ENCODE measurements at regions not wholly inside any gene's neighbourhood (a gene's known extent, or its start where the extent isn't known, plus 50 kb on each side); places are given as distances from the start of the nearest gene placed in this dataset.
A peak's percentile ranks its signal among the peaks of the same experiment; 100 is the strongest.
"Not testable (repeated sequence)": the region's sequence is repeated elsewhere in the genome, so short reads cannot be mapped to it uniquely, and the experiment has no call there.

DNA sequence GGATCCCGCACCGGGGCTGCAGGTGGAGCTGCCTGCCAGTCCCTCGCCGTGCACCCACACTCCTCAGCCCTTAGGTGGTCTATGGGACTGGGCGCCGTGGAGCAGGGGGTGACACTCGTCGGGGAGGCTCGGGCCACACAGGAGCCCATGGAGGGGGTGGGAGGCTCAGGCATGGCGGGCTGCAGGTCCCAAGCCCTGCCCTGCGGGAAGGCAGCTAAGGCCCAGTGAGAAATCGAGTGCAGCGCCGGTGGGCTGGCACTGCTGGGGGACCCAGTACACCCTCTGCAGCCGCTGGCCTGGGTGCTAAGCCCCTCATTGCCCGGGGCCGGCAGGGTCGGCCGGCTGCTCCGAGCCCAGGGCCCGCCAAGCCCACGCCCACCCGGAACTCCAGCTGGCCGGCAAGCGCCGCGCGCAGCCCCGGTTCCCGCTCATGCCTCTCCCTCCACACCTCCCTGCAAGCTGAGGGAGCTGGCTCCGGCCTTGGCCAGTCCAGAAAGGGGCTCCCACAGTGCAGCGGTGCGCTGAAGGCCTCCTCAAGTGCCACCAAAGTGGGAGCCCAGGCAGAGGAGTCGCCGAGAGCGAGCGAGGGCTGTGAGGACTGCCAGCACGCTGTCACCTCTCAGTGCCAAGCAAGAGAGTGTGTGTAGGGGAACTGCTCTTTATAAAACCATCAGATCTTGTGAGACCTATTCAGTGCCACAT, 845.1 kb downstream of the CDH18 start:
- DNase-seq, result not testable (repeated sequence)

- DNase-seq, result no peak
Observed at GRCh38 chr5:19143935-19144334, 844.1 kb downstream of the CDH18 start.

GRCh38 chr5:19169426-19169825, 818.6 kb downstream of the CDH18 start:
- no peak for DNase-seq

DNA sequence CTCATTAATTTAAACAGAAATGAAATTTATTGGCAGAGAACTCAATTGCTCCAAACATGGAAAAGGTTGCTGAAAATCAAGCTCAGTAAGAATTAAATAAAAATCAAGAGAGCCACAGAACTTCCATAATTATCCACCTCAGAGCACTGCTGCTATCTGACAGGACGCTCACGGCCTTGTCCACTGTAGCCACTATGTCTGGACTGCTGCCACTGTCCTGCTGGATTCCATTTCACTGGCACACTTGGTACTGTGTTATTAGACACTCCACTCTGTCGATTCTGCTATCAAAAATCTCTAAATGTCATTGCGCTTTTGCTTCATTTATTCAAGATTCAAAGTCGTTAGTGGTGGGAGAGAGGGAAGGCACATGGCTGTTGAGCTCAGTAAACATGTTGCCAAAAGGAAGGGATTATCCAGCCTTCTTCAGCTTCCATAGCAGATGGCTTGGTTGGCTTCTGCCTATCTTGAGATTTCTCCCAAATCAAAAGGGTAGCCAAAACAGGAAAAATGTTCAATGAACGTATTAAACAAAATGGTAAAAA, 815.0 kb downstream of the CDH18 start:
- no peak for DNase-seq

DNA sequence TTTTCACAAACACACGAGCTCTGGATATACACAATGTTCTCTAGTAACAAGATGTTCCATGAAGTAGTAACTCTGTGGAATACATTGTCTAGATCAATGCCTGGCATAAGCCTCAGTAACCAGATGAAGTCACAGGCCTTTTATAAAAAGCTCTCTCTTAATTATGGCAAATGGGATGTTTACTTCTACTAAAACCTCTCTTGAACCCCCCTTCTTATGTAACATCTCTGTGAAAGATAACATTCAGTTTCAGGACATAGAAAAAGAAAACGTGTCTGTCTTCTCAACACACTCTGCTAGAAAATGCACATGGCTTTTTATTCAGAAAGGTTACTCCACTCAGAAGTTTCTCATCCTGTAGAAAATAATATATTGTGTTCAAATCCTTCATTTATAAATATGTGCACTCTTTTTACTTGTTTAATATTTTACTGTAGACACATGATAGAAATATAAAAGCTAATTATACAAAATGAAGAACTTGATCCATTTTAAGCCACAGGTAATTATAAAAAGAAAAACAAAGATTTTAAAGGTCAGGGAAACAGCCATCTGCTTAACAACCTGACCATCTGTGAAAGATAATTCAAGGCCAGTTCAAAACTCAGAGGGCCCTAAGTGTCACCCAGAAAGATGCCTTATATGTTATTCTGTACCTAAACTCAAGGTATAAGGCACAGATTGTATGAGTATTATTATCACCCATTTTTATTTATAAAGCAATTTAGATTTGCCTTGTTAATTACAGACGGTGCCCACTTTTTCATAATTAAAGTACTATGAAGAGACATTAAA, 812.0 kb downstream of the CDH18 start:
- DNase-seq, result no peak

- no peak for DNase-seq
Observed at GRCh38 chr5:19179571-19179970, 808.4 kb downstream of the CDH18 start.

DNA sequence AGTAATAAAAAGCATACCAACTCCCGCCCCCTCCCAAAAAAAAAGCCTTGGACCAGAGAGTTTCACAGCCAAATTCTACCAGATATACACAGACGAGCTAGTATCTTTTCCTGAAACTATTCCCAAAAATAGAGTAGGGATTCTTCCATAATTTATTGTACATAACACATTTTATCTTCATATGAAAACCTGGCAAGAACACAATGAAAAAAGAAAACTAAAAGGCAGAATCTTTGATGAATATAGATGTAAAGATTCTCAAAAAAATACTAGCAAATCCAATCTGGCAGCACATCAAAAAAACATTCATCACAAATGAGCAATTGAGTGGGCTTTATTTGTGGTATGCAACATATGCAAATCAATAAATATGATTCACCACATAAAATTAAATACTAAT, 798.8 kb downstream of the CDH18 start:
- DNase-seq, result no peak

- no peak for DNase-seq
Observed at GRCh38 chr5:19193631-19194030, 794.4 kb downstream of the CDH18 start.

DNA sequence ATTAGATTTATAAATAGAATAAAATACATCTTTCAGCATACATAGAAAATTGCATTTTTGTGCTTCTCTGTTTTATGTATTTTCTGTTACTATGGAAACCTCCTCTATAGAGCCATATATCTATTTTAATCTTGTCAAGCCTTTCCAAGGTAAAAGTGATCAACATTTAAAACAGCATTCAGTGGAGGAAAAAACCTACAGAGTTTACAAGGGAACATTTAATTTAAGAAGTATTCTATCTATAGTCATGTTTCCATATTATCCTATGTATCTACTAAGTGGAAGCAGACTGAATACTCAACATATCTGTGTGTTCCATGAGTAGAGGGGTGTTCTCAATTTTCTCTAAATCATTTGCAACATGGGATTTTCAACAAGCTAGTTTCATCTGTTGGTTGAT, 791.4 kb downstream of the CDH18 start:
- DNase-seq, result no peak

- DNase-seq, result no peak
Observed at GRCh38 chr5:19200251-19200650, 787.7 kb downstream of the CDH18 start.

GRCh38 chr5:19208397-19208796, 779.6 kb downstream of the CDH18 start:
- no peak for DNase-seq

DNA sequence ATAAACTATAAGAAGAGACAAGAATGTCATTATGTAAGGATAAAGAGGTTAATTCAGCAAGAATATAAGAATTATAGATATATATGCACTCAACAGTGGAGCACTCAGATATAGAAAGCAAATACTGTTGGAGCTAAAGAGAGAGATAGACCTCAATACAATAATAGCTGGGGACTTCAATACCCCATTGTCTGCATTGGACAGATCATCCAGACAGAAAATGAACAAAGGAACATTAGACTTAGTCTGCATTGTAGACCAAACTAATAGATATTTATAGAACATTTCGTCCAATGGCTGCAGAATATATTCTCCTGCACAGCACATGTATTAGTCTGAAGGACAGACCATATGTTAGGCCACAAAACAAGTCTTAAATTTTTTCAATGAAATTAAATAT, 777.1 kb downstream of the CDH18 start:
- no peak for DNase-seq

DNA sequence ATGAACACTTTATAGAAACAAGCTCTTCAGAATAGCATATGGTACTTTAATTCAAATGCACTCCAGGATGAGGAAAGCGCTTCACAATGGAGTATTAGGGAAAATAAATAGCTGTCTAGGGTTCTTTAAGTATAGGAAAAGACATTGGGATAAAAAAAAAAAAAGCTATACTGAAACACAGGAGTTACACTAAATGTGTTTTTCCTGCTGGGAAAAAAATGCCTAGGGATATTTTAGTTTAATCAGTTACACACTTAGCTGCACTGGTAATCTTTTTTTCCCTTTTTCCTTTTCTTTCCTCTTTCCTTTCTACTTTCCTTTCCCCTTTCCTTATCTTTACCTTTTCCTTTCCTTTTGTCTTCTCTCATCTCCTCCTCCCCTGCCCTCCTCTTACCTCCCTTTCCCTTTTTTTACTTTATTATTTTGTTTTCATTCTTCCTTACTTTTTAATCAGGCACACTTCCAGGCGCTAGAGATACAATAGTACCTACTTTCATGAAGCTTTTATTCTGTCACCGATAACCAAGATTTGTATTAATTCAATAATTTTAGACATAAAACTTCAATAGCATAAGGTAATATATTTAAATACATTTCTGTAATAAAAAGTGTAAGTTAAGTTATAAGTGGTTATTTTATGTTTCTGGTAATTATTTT, 758.7 kb downstream of the CDH18 start:
- no peak for DNase-seq

DNA sequence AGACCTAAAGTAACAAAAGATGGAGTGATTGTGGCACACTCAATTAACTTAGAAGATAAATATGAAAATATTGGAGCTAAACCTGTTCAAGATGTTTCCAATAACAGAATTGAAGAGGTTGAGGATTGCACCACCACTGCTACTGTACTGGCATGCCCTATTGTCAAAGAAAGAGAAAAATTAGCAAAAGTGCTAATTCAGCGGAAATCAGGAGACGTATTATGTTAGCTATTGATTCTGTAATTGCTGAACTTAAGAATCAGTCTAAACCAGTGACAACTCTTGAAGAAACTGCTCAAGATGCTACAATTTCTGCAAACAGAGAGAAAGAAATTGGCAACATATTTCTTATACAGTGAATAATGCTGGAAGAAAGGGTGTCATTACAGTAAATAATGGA, 754.4 kb downstream of the CDH18 start:
- DNase-seq, result no peak

DNA sequence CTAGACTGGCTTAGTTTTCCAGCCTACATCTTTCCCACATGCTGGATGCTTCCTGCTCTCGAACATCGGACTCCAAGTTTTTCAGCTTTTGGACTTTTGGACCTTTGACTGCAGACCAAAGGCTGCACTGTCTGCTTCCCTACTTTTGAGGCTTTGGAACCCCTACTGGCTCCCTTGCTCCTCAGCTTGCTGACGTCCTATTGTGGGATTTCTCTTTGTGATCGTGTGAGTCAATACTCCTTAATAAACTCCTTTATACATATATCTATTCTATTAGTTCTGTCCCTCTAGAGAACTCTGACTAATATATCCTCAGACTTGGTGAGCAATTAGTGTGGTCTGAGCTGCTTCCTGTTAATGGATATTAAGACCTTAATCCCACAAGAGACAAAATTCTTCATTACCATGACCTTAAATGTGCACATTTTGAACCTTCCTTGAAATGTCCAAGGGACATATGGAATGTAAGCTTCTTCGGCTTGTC, 752.9 kb downstream of the CDH18 start:
- DNase-seq, result no peak

DNA sequence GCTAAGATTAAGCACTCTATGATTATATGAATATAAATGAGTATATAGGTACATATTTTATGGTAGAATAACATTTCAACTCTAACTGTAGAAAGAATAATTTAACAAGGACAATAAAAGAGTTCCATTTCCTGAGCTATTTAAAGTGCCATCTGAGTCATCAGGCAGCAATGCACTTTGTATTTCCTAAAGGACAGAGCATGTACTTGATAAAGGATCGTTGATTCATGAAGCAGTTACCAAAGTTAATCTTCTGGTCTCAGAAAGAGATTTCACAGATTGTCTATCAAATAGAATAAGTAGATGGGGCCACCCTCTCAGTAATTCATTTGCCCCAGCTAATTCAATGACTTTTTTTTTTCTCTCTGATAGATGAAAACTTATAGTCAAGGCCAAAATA, 747.8 kb downstream of the CDH18 start:
- peak; percentile 19 for DNase-seq

DNA sequence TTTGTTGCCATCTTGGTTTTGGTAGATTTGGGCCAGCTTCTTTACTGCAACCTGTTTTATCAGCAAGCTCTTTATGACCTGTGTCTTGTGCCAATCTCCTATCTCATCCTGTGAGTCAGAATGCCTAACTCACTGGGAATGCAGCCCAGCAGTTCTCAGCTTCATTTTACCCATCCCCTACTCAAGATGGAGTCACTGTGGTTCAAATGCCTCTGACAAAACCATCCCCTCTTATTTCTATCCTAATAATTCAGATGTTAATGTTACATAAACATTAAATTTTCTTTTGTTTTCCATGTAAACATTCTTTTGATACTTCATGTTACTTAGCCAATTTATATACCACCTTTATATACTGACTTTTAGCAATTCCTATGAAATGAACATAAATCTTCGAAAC, 746.3 kb downstream of the CDH18 start:
- DNase-seq, result no peak

GRCh38 chr5:19246191-19246590, 741.8 kb downstream of the CDH18 start:
- not testable (repeated sequence) for DNase-seq

DNA sequence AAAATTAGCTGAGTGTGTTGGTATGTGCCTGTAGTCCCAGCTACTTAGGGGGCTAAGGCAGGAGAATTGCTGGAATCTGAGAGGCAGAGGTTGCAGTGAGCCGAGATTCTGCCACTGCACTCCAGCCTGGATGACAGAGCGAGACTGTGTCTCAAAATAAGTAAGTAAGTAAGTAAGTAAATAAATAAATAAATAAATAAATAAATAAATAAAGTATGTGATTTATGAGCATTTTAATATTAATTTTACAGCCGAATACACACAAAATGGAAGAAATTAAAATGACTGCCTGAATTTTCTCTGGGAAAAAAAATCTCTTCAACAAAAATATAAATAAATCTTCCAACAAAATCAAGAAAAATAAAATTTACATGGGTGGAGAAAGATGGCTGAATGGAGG, 740.7 kb downstream of the CDH18 start:
- DNase-seq, result no peak

DNA sequence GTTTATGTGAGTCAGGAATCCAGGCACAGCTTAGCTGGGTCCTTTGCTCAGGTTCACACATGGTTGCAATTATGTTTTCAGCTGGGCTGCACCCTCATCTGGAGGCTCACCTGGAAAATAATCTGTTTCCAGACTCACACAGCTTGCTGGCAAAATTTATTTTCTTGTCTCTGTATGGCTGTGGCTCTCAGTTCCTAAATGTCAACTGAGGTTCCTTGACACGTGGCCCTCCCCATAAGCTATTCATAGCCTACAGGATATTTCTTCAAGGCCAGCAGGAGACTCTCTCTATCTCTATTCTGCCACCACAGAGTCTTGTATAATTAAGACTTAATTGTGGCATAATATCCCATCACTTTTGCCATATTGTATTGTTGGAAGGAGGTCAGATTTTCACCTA, 732.0 kb downstream of the CDH18 start:
- DNase-seq, result no peak

GRCh38 chr5:19258686-19259085, 729.3 kb downstream of the CDH18 start:
- DNase-seq, result no peak

GRCh38 chr5:19261879-19262278, 726.1 kb downstream of the CDH18 start:
- DNase-seq, result no peak

GRCh38 chr5:19264821-19265220, 723.2 kb downstream of the CDH18 start:
- DNase-seq, result no peak

DNA sequence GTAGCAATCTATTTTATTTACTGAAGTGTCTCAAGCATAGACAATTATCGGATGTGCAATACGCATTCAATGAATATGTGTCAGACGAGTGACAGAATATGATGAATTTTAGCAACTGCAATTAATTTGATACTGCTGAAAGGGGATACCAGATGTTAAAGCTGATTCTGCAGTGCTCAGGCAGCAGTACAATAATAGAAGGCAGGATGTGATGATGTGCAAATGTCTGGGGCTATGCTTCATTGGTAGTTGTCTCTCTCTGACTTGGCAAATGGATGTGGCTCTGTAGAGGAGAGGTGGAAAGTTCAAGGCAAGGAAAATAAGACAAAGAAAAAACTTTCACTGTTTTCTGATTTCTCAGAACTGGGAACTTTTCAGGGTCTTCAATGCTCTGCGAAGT, 721.2 kb downstream of the CDH18 start:
- DNase-seq, result no peak

Measured in EL (cell line).